GM23248 (cell line): ENCODE measurements at regions not wholly inside any gene's neighbourhood (a gene's known extent, or its start where the extent isn't known, plus 50 kb on each side); places are given as distances from the start of the nearest gene placed in this dataset.

Experiments used
- DNase-seq: peaks from one replicate; pipeline ENCODE4 v3.0.0-alpha.2; 2015
- H2AFZ ChIP-seq: fragments of 200-600 bp; sonication (generic); 2 replicates; pipeline ENCODE4 v1.6.1; 2016; ENCODE audit warnings: antibody characterized with exemption
- H3F3A ChIP-seq: fragments of 200-600 bp; sonication (generic); 2 replicates; pipeline ENCODE4 v1.6.1; 2016; ENCODE audit warnings: mild to moderate bottlenecking, antibody characterized with exemption, mixed run types; ENCODE audit not compliant: insufficient read depth
- H3K27ac ChIP-seq: fragments of 200-600 bp; sonication (generic); 2 replicates; pipeline ENCODE4 v1.5.1; 2016; ENCODE audit warnings: mild to moderate bottlenecking
- H3K27me3 ChIP-seq: fragments of 200-600 bp; sonication (generic); replicated peaks from 2 replicates; pipeline ENCODE4 v1.6.1; 2016; ENCODE audit warnings: mild to moderate bottlenecking; ENCODE audit not compliant: insufficient read depth
- H3K36me3 ChIP-seq: fragments of 200-600 bp; sonication (generic); 2 replicates; pipeline ENCODE4 v1.6.1; 2016; ENCODE audit warnings: low read depth, mild to moderate bottlenecking
- H3K4me1 ChIP-seq: fragments of 200-600 bp; sonication (generic); 2 replicates; pipeline ENCODE4 v1.6.1; 2016; ENCODE audit warnings: mild to moderate bottlenecking; ENCODE audit not compliant: insufficient read depth
- H3K4me2 ChIP-seq: fragments of 200-600 bp; sonication (generic); one replicate; pipeline ENCODE4 v1.6.1; 2016; ENCODE audit warnings: mild to moderate bottlenecking; ENCODE audit not compliant: unreplicated experiment
- H3K4me3 ChIP-seq: fragments of 200-600 bp; sonication (generic); 2 replicates; pipeline ENCODE4 v1.5.1; 2016; ENCODE audit warnings: mild to moderate bottlenecking
- H3K79me2 ChIP-seq: fragments of 200-600 bp; sonication (generic); 2 replicates; pipeline ENCODE4 v1.6.1; 2016; ENCODE audit warnings: mild to moderate bottlenecking; ENCODE audit not compliant: insufficient read depth
- H3K9ac ChIP-seq: fragments of 200-600 bp; sonication (generic); 2 replicates; pipeline ENCODE4 v1.6.1; 2016; ENCODE audit warnings: mild to moderate bottlenecking
- H3K9me2 ChIP-seq: fragments of 200-600 bp; sonication (generic); 2 replicates; pipeline ENCODE4 v1.6.1; 2016; ENCODE audit warnings: mixed run types, mild to moderate bottlenecking, moderate library complexity; ENCODE audit not compliant: insufficient read depth
- H3K9me3 ChIP-seq: fragments of 200-600 bp; sonication (generic); one replicate; pipeline ENCODE4 v1.6.1; 2017; ENCODE audit warnings: low read depth
- H4K20me1 ChIP-seq: fragments of 200-600 bp; sonication (generic); 2 replicates; pipeline ENCODE4 v1.6.0; 2016; ENCODE audit not compliant: insufficient read depth
- EZH2 ChIP-seq: fragments of 200-600 bp; sonication (generic); IDR thresholded peaks from 2 replicates; pipeline ENCODE4 v1.6.1; 2018; ENCODE audit warnings: antibody characterized with exemption, mild to moderate bottlenecking; ENCODE audit not compliant: insufficient read depth, poor library complexity, severe bottlenecking
- EZH2phosphoT487 ChIP-seq: fragments of 200-600 bp; sonication (generic); IDR thresholded peaks from 2 replicates; pipeline ENCODE4 v1.6.1; 2018; ENCODE audit warnings: antibody characterized with exemption, moderate library complexity, mild to moderate bottlenecking, low read depth; ENCODE audit not compliant: insufficient read depth
- WGBS, 2 experiments: methylation state at CpG; one replicate each; pipeline ENCODE4 v1.1.6; 2015 to 2017; ENCODE audit warnings: low lambda C conversion rate in 2 of 2, low coverage in 1 of 2; ENCODE audit errors: missing lambda C conversion rate in 2 of 2; 5-methylcytosine and 5-hydroxymethylcytosine counted together
- in situ Hi-C: fragments of 300-500 bp; cut with MboI; formaldehyde crosslinking; loops from 2 replicates; pipeline ENCODE4 v1.15.0; 2020

GRCh38 chr20:11048739-11049138 is 374.9 kb upstream of the JAG1 start:
- no peaks in the 10 kb centered on the region for H3K9me2 ChIP-seq
- no peaks in the 10 kb centered on the region for H3K79me2 ChIP-seq
- H3K4me1 ChIP-seq: no peaks in the 10 kb centered on the region
- H3K36me3 ChIP-seq: no peaks in the 10 kb centered on the region
- H3K9ac ChIP-seq: no peak overlapping the region
- H3K27ac ChIP-seq: no peak overlapping the region
- H2AFZ ChIP-seq: no peak overlapping the region
- no peaks in the 10 kb centered on the region for H3F3A ChIP-seq
- no peaks in the 10 kb centered on the region for H3K9me3 ChIP-seq
- H3K4me3 ChIP-seq: no peak overlapping the region
- in situ Hi-C loops: loop anchor here (10.0 kb wide), 1 partner anchor 64 kb away; no protein-coding TSS in a partner anchor
- no peak overlapping the region for H3K4me2 ChIP-seq
- H3K27me3 ChIP-seq: no peaks in the 10 kb centered on the region; the same call in 1 of the 2 replicates
- DNase-seq: no peak
- TF ChIP-seq EZH2phosphoT487: no peak
- no peak for TF ChIP-seq EZH2
- no peaks in the 10 kb centered on the region for H4K20me1 ChIP-seq

GRCh38 chr20:11050350-11050749 is 376.6 kb upstream of the JAG1 start:
- 75 to 82% methylated on average over 2 of the region's 2 CpGs for WGBS, 2 experiments
- no peak for TF ChIP-seq EZH2
- no peak for TF ChIP-seq EZH2phosphoT487

GRCh38 chr20:11051136-11051535 is 377.3 kb upstream of the JAG1 start:
- DNase-seq: no peak
- 57 to 73% methylated on average over 3 of the region's 3 CpGs for WGBS, 2 experiments
- in situ Hi-C loops: no loop called here

More at GRCh38 chr20:11050350-11050749, 376.6 kb upstream of the JAG1 start:
- no peak for DNase-seq
- Histone ChIP-seq H3K9me3 (no peaks in the 10 kb centered on the region), H3K4me3 (no peak overlapping the region), H3K4me1 (no peaks in the 10 kb centered on the region), H3K27ac (no peak overlapping the region), H3F3A (no peaks in the 10 kb centered on the region), H3K36me3 (no peaks in the 10 kb centered on the region), H2AFZ (no peak overlapping the region), H3K9me2 (no peaks in the 10 kb centered on the region), H3K9ac (no peak overlapping the region), H4K20me1 (no peaks in the 10 kb centered on the region), H3K4me2 (no peak overlapping the region), H3K27me3 (no peaks in the 10 kb centered on the region), H3K79me2 (no peaks in the 10 kb centered on the region)
- in situ Hi-C loops: no loop called here

GRCh38 chr20:11053310-11053709 is 379.5 kb upstream of the JAG1 start:
- Histone ChIP-seq H3K4me1 (no peaks in the 10 kb centered on the region), H4K20me1 (no peaks in the 10 kb centered on the region), H3F3A (no peaks in the 10 kb centered on the region), H2AFZ (no peak overlapping the region), H3K27me3 (no peaks in the 10 kb centered on the region), H3K27ac (no peak overlapping the region), H3K9ac (no peak overlapping the region), H3K4me2 (no peak overlapping the region), H3K4me3 (no peak overlapping the region), H3K9me2 (no peaks in the 10 kb centered on the region), H3K79me2 (no peaks in the 10 kb centered on the region), H3K36me3 (no peaks in the 10 kb centered on the region), H3K9me3 (no peaks in the 10 kb centered on the region)
- in situ Hi-C loops: no loop called here
- no peak for TF ChIP-seq EZH2phosphoT487
- TF ChIP-seq EZH2: no peak
- DNase-seq: no peak

More at GRCh38 chr20:11051136-11051535, 377.3 kb upstream of the JAG1 start:
- Histone ChIP-seq H3K4me3 (no peak overlapping the region), H3F3A (no peaks in the 10 kb centered on the region), H3K9me2 (no peaks in the 10 kb centered on the region), H3K9me3 (no peaks in the 10 kb centered on the region), H4K20me1 (no peaks in the 10 kb centered on the region), H3K9ac (no peak overlapping the region), H3K4me1 (no peaks in the 10 kb centered on the region), H3K79me2 (no peaks in the 10 kb centered on the region), H2AFZ (no peak overlapping the region), H3K27ac (no peak overlapping the region), H3K4me2 (no peak overlapping the region), H3K27me3 (no peaks in the 10 kb centered on the region), H3K36me3 (no peaks in the 10 kb centered on the region)
- no peak for TF ChIP-seq EZH2
- TF ChIP-seq EZH2phosphoT487: no peak
